Mucosa of descending colon (tissue), 3 donors: ENCODE measurements at regions not wholly inside any gene's neighbourhood (a gene's known extent, or its start where the extent isn't known, plus 50 kb on each side); places are given as distances from the start of the nearest gene placed in this dataset.

Experiments
- ATAC-seq: fragments of 200-7000 bp; cut with Tn5 transposase; one replicate; pipeline ENCODE4 v1.9.1; 2020; ENCODE audit warnings: mild to moderate bottlenecking, moderate library complexity
- DNase-seq, 3 donors: peaks; one replicate each; pipeline ENCODE4 v3.0.0-alpha.2; 2020
- H3K36me3 ChIP-seq: fragments of 200-600 bp; one replicate; pipeline ENCODE4 v1.8.0; 2021; ENCODE audit warnings: low read depth, mild to moderate bottlenecking
- H3K4me1 ChIP-seq: fragments of 200-600 bp; one replicate; pipeline ENCODE4 v1.8.0; 2021; ENCODE audit warnings: low read depth, mild to moderate bottlenecking
- H3K4me3 ChIP-seq: fragments of 200-600 bp; one replicate; pipeline ENCODE4 v1.8.0; 2021; ENCODE audit warnings: mild to moderate bottlenecking
- H3K9me3 ChIP-seq: fragments of 200-600 bp; one replicate; pipeline ENCODE4 v1.8.0; 2021; ENCODE audit warnings: mild to moderate bottlenecking
- intact Hi-C, 2 donors: fragments of 100-400 bp; cut with DNase I in 1 of 2; cut with micrococcal nuclease in 1 of 2; formaldehyde crosslinking; loops; one replicate each; pipeline versions ENCODE4 v1.11.0 to v1.11.1; 2022; cut with DNase I, micrococcal nuclease
- TF ChIP-seq, protein P1 (sequence below): fragments of 200-600 bp; IDR thresholded peaks from one replicate; pipeline ENCODE4 v1.8.0; 2022; ENCODE audit warnings: antibody characterized with exemption, mild to moderate bottlenecking
- donor health status: DM: no; HTN: no; CAD: no; lungs with moderate emphysema.
- donor health status: DM: no; HTN: no; CAD: no.
- donor health status: DM: no; HTN: yes; CAD: no.

DNA sequence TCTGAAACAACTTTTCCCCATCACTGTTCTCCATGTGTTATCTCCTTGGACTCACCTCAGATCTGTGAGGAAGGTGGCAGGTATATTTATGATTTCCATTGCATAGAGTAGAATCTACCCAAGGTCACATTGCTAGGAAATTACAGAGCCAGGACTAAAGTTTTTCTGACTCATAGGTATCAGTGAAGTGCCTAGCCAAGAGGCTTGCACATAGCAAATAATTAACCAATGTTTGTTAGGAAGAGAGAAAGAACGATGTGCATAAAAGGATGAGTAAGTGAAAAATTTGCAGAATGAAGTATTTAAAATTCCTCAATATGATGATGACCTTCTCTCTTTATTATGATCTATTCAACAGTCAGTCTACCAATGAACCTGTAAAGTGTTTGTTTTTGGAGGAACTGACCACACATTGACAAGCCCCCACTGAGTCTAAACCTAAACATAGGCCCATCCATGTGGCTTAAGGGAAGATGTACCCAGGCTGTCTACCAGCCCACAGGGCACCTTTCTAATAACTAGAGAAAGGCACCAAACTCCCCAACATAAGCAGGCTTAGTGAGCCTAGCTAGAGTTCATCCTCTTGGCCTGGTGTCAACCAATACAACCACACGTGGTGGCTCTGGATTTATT is 252.9 kb upstream of the ZMIZ1 start:
- ATAC-seq = peak; percentile 64
- Histone ChIP-seq H3K36me3 (no peaks in the 10 kb centered on the region), H3K4me1 (no peaks in the 10 kb centered on the region), H3K9me3 (no peaks in the 10 kb centered on the region), H3K4me3 (no peak overlapping the region)
- intact Hi-C loops = no loop called here
- no peak for DNase-seq
- TF ChIP-seq, protein P1, sequence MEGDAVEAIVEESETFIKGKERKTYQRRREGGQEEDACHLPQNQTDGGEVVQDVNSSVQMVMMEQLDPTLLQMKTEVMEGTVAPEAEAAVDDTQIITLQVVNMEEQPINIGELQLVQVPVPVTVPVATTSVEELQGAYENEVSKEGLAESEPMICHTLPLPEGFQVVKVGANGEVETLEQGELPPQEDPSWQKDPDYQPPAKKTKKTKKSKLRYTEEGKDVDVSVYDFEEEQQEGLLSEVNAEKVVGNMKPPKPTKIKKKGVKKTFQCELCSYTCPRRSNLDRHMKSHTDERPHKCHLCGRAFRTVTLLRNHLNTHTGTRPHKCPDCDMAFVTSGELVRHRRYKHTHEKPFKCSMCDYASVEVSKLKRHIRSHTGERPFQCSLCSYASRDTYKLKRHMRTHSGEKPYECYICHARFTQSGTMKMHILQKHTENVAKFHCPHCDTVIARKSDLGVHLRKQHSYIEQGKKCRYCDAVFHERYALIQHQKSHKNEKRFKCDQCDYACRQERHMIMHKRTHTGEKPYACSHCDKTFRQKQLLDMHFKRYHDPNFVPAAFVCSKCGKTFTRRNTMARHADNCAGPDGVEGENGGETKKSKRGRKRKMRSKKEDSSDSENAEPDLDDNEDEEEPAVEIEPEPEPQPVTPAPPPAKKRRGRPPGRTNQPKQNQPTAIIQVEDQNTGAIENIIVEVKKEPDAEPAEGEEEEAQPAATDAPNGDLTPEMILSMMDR = no peak

DNA sequence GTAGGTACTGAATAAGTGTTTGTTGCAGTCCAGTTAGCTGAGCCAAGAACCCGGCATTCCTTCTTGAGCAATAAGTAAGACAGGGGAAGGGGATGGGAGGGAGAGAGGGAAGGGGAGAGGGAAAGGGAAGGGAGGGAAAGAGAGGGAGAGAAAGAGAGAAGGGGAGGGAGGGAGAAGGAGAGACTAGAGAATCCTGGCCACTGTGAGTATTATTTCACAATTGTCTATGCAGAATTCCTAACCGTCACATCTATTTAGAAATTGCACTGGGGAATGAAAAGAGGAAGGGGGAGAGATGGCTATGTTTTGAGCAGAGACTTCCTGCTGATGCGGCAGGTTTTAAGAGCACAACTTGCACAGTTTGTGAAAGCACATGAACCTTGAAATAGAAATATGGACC is 251.4 kb upstream of the ZMIZ1 start:
- intact Hi-C loops = no loop called here
- Histone ChIP-seq H3K4me3 (no peak overlapping the region), H3K4me1 (no peaks in the 10 kb centered on the region), H3K36me3 (no peaks in the 10 kb centered on the region), H3K9me3 (no peaks in the 10 kb centered on the region)
- no peak for DNase-seq
- TF ChIP-seq, protein P1 = no peak
- ATAC-seq = no peak

DNA sequence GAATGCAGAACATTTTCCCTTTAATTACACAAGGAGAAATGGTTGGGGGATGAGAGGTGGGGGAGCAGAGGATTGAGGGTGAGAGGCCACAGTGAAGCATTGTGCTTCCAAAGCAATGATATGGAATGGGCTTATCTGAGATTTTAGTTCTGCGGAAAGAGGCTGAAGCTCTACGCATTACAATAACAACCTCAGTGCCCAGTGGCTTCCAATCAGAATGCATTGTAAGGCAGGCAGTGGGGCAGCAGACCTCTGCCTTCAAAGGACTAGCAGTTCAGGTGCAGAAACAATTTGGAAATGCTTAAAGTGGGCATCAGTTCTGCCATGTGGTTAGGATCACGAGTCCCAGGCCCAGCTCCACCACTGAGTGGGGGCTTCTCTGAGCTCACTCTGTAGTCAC is 251.0 kb upstream of the ZMIZ1 start:
- no peak for DNase-seq
- Histone ChIP-seq H3K4me3 (no peak overlapping the region), H3K4me1 (no peaks in the 10 kb centered on the region), H3K9me3 (no peaks in the 10 kb centered on the region), H3K36me3 (no peaks in the 10 kb centered on the region)
- ATAC-seq = no peak
- TF ChIP-seq, protein P1 = no peak
- intact Hi-C loops = no loop called here

DNA sequence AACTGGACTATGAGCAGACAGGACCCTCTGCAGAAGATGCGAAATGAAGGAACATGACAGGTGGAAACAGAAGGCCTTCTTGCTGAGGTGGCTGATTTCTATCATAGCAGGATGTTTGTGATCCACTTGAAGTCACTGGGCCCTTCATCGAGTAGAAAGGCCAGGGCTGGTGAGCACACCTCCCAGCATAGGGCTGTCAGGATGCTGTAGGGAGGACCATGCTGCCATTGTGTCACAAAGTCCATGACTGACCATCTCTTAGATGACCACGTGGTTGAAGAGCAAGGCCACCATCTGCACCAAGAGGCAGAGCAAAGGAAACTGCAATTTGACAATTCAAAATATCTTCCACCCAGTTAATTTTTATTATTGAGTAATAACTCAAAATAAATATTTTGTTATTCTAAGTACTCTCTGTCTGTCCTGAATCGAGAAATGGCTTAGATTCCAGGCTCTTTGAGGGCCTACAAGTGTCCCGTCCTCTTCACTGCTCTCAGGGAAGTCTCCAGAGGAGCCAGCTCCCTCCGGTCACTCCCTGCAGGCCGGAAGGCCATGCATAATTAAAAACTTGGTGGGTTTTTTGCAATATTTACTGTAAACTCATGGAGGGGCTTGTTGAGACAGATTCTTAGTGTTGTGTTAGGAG is 249.3 kb upstream of the ZMIZ1 start:
- no peaks in the 10 kb centered on the region for H3K9me3 ChIP-seq
- no peak overlapping the region for H3K4me3 ChIP-seq
- intact Hi-C loops = no loop called here
- DNase-seq (no peak), ATAC-seq (no peak)
- H3K36me3 ChIP-seq = no peaks in the 10 kb centered on the region
- TF ChIP-seq, protein P1 = no peak
- no peaks in the 10 kb centered on the region for H3K4me1 ChIP-seq

DNA sequence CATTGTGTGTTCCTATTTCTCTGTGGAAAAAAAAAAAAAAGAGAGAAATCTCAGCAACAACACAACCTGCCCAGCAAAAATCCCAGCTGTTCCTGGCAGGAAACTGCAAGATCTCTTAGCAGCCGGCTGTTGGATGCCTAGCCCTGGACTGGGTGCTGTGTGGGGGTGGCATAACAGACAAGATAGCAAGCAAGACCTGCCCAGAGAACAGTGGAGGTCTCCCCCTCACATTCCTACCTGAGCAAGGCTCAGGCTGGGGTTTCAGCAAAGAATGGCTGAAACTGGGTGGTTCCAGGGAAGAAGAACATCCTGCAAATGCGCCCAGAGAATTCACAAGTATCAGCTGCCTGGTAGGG is 248.8 kb upstream of the ZMIZ1 start:
- Histone ChIP-seq H3K9me3 (no peaks in the 10 kb centered on the region), H3K36me3 (no peaks in the 10 kb centered on the region), H3K4me3 (no peak overlapping the region), H3K4me1 (no peaks in the 10 kb centered on the region)
- intact Hi-C loops = no loop called here
- ATAC-seq (no peak), DNase-seq (no peak)
- TF ChIP-seq, protein P1 = no peak

DNA sequence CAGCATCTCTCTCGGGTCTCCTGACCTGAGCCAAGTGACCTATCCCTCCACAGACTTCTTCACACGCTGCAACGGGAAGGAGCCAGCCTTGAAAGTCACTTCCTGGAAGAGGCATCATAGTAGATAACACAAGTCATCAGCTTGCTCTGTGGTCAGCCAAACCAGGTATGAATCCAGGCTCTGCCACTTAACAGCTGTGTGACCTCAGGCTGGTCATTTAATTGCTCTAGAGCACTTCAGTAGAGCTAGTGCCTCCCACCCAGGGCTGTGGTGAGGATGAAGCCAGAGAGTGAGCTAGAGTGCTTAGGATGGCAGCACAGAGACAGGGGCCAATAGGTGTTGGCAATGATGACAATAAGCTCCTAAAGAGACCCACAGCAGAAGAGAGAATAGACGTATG is 247.7 kb upstream of the ZMIZ1 start:
- TF ChIP-seq, protein P1 = no peak
- DNase-seq (no peak), ATAC-seq (no peak)
- Histone ChIP-seq H3K4me3 (no peak overlapping the region), H3K36me3 (no peaks in the 10 kb centered on the region), H3K4me1 (no peaks in the 10 kb centered on the region), H3K9me3 (no peaks in the 10 kb centered on the region)
- intact Hi-C loops = no loop called here
